Ishikawa (cell line): ENCODE measurements at regions not wholly inside any gene's neighbourhood (a gene's known extent, or its start where the extent isn't known, plus 50 kb on each side); places are given as distances from the start of the nearest gene placed in this dataset.

ENCODE experiments used
- EP300 ChIP-seq: IDR thresholded peaks from 2 replicates; pipeline ENCODE4 v1.6.1; 2012; ENCODE audit warnings: borderline replicate concordance
- RAD21 ChIP-seq: IDR thresholded peaks from 2 replicates; pipeline ENCODE4 v1.6.1; 2012; ENCODE audit warnings: low read depth

- TF ChIP-seq RAD21 (no peak), EP300 (no peak)
These were observed 749.0 kb downstream of the NSUN3 start for GRCh38 chr3:94811836-94812235.
